NCI-H187 (cell line): ENCODE measurements at regions not wholly inside any gene's neighbourhood (a gene's known extent, or its start where the extent isn't known, plus 50 kb on each side); places are given as distances from the start of the nearest gene placed in this dataset.

Experiments used
- DNase-seq, 2 experiments: peaks; one replicate each; lab custom pipeline; 2025; lab: John Stamatoyannopoulos, UW

- DNase-seq = no peak
Measured at GRCh38 chr9:108188976-108189375, 666.8 kb downstream of the ACTL7B start.

- DNase-seq = no peak
Measured at GRCh38 chr9:108188482-108188881, 667.3 kb downstream of the ACTL7B start.

- no peak for DNase-seq
Measured at GRCh38 chr9:108186642-108187395, 669.0 kb downstream of the ACTL7B start.

- no peak for DNase-seq
Measured at GRCh38 chr9:108185613-108186012, 670.2 kb downstream of the ACTL7B start.

- DNase-seq = no peak
Measured at GRCh38 chr9:108184941-108185340, 670.8 kb downstream of the ACTL7B start.

GRCh38 chr9:108184009-108184408 lies 671.8 kb downstream of the ACTL7B start:
- no peak for DNase-seq

- no peak for DNase-seq
Measured at GRCh38 chr9:108182950-108183381, 672.8 kb downstream of the ACTL7B start.

GRCh38 chr9:108182270-108182669 lies 673.5 kb downstream of the ACTL7B start:
- DNase-seq = no peak

- no peak for DNase-seq
Measured at GRCh38 chr9:108181441-108181840, 674.3 kb downstream of the ACTL7B start.

GRCh38 chr9:108180541-108180940 lies 675.2 kb downstream of the ACTL7B start:
- DNase-seq = no peak

- DNase-seq = no peak
Measured at GRCh38 chr9:108178318-108178717, 677.5 kb downstream of the ACTL7B start.

GRCh38 chr9:108168236-108168850 lies 678.8 kb upstream of the KLF4 start:
- no peak for DNase-seq

- DNase-seq = no peak
Measured at GRCh38 chr9:108167136-108167900, 677.7 kb upstream of the KLF4 start.

GRCh38 chr9:108166519-108166918 lies 677.0 kb upstream of the KLF4 start:
- no peak for DNase-seq

GRCh38 chr9:108163321-108164005 lies 673.9 kb upstream of the KLF4 start:
- no peak for DNase-seq

GRCh38 chr9:108162664-108163063 lies 673.1 kb upstream of the KLF4 start:
- no peak for DNase-seq

- DNase-seq = no peak
Measured at GRCh38 chr9:108161503-108161902, 671.9 kb upstream of the KLF4 start.

GRCh38 chr9:108160706-108161355 lies 671.3 kb upstream of the KLF4 start:
- DNase-seq = no peak

GRCh38 chr9:108160039-108160438 lies 670.5 kb upstream of the KLF4 start:
- no peak for DNase-seq

GRCh38 chr9:108158236-108158995 lies 668.8 kb upstream of the KLF4 start:
- no peak for DNase-seq
